ENCODE measurements at regions not wholly inside any gene's neighbourhood (a gene's known extent, or its start where the extent isn't known, plus 50 kb on each side); places are given as distances from the start of the nearest gene placed in this dataset.

- no peak for TF ChIP-seq CTCF (IDR thresholded peaks at IDR 0.05; ENCODE audit: insufficient read depth, low read depth, low read length)
- DNase-seq (ENCODE audit: low read depth), result no peak
- Histone ChIP-seq H3K4me3 (ENCODE audit: low read depth, low read length) (no peak overlapping the region), H3K27me3 (ENCODE audit: control insufficient read depth, insufficient read depth, low read length) (no peaks in the 10 kb centered on the region), H3K36me3 (ENCODE audit: control insufficient read depth, insufficient read depth, low read length) (no peaks in the 10 kb centered on the region)
- ChIA-PET POLR2A (no interaction called here), CTCF (no interaction called here)
These were observed 138.7 kb upstream of the TMEM161B start for GRCh38 chr5:88407341-88407740.

GRCh38 chr5:88405783-88406182, 137.1 kb upstream of the TMEM161B start:
- TF ChIP-seq CTCF (IDR thresholded peaks at IDR 0.05; ENCODE audit: insufficient read depth, low read depth, low read length), result no peak
- POLR2A ChIA-PET, result no interaction called here

GRCh38 chr5:88404405-88404804, 135.8 kb upstream of the TMEM161B start:
- no peak for TF ChIP-seq CTCF (IDR thresholded peaks at IDR 0.05; ENCODE audit: insufficient read depth, low read depth, low read length)
- DNase-seq (ENCODE audit: low read depth), result no peak
- Histone ChIP-seq H3K4me3 (ENCODE audit: low read depth, low read length) (no peak overlapping the region), H3K27me3 (ENCODE audit: control insufficient read depth, insufficient read depth, low read length) (no peaks in the 10 kb centered on the region), H3K36me3 (ENCODE audit: control insufficient read depth, insufficient read depth, low read length) (no peaks in the 10 kb centered on the region)
- ChIA-PET CTCF (interaction anchor here (0.6 kb wide), 1 partner anchor 86 kb away, joined by 4 read pairs; no protein-coding TSS in a partner anchor), POLR2A (no interaction called here)

More at GRCh38 chr5:88405783-88406182, 137.1 kb upstream of the TMEM161B start:
- Histone ChIP-seq H3K4me3 (ENCODE audit: low read depth, low read length) (no peak overlapping the region), H3K36me3 (ENCODE audit: control insufficient read depth, insufficient read depth, low read length) (no peaks in the 10 kb centered on the region), H3K27me3 (ENCODE audit: control insufficient read depth, insufficient read depth, low read length) (no peaks in the 10 kb centered on the region)
- DNase-seq (ENCODE audit: low read depth), result no peak
- CTCF ChIA-PET, result no interaction called here

GRCh38 chr5:88401686-88402085, 133.0 kb upstream of the TMEM161B start:
- Histone ChIP-seq H3K27me3 (ENCODE audit: control insufficient read depth, insufficient read depth, low read length) (no peaks in the 10 kb centered on the region), H3K36me3 (ENCODE audit: control insufficient read depth, insufficient read depth, low read length) (no peaks in the 10 kb centered on the region), H3K4me3 (ENCODE audit: low read depth, low read length) (no peak overlapping the region)
- TF ChIP-seq CTCF (IDR thresholded peaks at IDR 0.05; ENCODE audit: insufficient read depth, low read depth, low read length), result no peak
- POLR2A ChIA-PET, result no interaction called here
- no peak for DNase-seq (ENCODE audit: low read depth)
- CTCF ChIA-PET, result no interaction called here

- ChIA-PET POLR2A (no interaction called here), CTCF (no interaction called here)
- DNase-seq (ENCODE audit: low read depth), result no peak
- H3K27me3 ChIP-seq (ENCODE audit: control insufficient read depth, insufficient read depth, low read length), result no peaks in the 10 kb centered on the region
- no peaks in the 10 kb centered on the region for H3K36me3 ChIP-seq (ENCODE audit: control insufficient read depth, insufficient read depth, low read length)
- no peak for TF ChIP-seq CTCF (IDR thresholded peaks at IDR 0.05; ENCODE audit: insufficient read depth, low read depth, low read length)
- no peak overlapping the region for H3K4me3 ChIP-seq (ENCODE audit: low read depth, low read length)
These were observed 132.6 kb upstream of the TMEM161B start for GRCh38 chr5:88401228-88401627.
